ENCODE measurements at regions not wholly inside any gene's neighbourhood (a gene's known extent, or its start where the extent isn't known, plus 50 kb on each side); places are given as distances from the start of the nearest gene placed in this dataset.

- Histone ChIP-seq H3K4me3 (ENCODE audit: low read length) (no peak overlapping the region), H3K36me3 (ENCODE audit: insufficient read depth, low read length) (no peaks in the 10 kb centered on the region), H3K9me3 (ENCODE audit: control insufficient read depth in 1 of 2, insufficient read depth in 1 of 2, low read length in 2 of 2) (peaks cover 0 to 10% of the 10 kb centered on the region in 2 experiments), H3K4me1 (ENCODE audit: insufficient read depth, low read length) (no peaks in the 10 kb centered on the region), H3K27ac (ENCODE audit: low read depth in 1 of 2, low read length in 2 of 2) (no peak overlapping the region), H3K27me3 (ENCODE audit: control insufficient read depth in 1 of 2, insufficient read depth in 2 of 2, low read length in 2 of 2) (no peaks in the 10 kb centered on the region)
- DNase-seq (no peak), ATAC-seq (ENCODE audit: poor library complexity) (no peak)
- ChIA-PET CTCF (interaction anchor here (1.7 kb wide), 1 partner anchor 18 kb away, joined by 3 read pairs; no protein-coding TSS in a partner anchor), POLR2A (no interaction called here)
- Mint-ChIP-seq H3K4me1 (ENCODE audit: low read depth) (no peaks in the 10 kb centered on the region), H3K4me3 (no peak overlapping the region), H3K27me3 (no peaks in the 10 kb centered on the region), H3K27ac (no peak overlapping the region), H3K36me3 (ENCODE audit: low read depth) (no peaks in the 10 kb centered on the region), H3K9me3 (peaks cover under 1% of the 10 kb centered on the region)
- intact Hi-C loops (cut with DNase I, micrococcal nuclease), result no loop called here
- no peak for TF ChIP-seq CTCF (IDR thresholded peaks at IDR 0.05)
Measured at GRCh38 chr20:52724541-52724940, 247.6 kb upstream of the TSHZ2 start.

GRCh38 chr20:52722926-52723688 lies 249.1 kb upstream of the TSHZ2 start:
- DNase-seq, result no peak
- Histone ChIP-seq H3K27ac (ENCODE audit: low read depth in 1 of 2, low read length in 2 of 2) (no peak overlapping the region), H3K9me3 (ENCODE audit: control insufficient read depth in 1 of 2, insufficient read depth in 1 of 2, low read length in 2 of 2) (peaks cover 0 to 3% of the 10 kb centered on the region in 2 experiments), H3K27me3 (ENCODE audit: control insufficient read depth in 1 of 2, insufficient read depth in 2 of 2, low read length in 2 of 2) (no peaks in the 10 kb centered on the region), H3K4me1 (ENCODE audit: insufficient read depth, low read length) (no peaks in the 10 kb centered on the region), H3K36me3 (ENCODE audit: insufficient read depth, low read length) (no peaks in the 10 kb centered on the region), H3K4me3 (ENCODE audit: low read length) (no peak overlapping the region)
- intact Hi-C loops (cut with DNase I, micrococcal nuclease), result no loop called here
- CTCF ChIA-PET, result interaction anchor here (1.7 kb wide), 1 partner anchor 20 kb away, joined by 3 read pairs; no protein-coding TSS in a partner anchor
- TF ChIP-seq CTCF (IDR thresholded peaks at IDR 0.05), result no peak
- Mint-ChIP-seq H3K36me3 (ENCODE audit: low read depth) (no peaks in the 10 kb centered on the region), H3K9me3 (no peaks in the 10 kb centered on the region), H3K4me1 (ENCODE audit: low read depth) (no peaks in the 10 kb centered on the region), H3K27ac (no peak overlapping the region), H3K4me3 (no peak overlapping the region), H3K27me3 (no peaks in the 10 kb centered on the region)
- POLR2A ChIA-PET, result no interaction called here
- no peak for ATAC-seq (ENCODE audit: poor library complexity)

- no peak for ATAC-seq (ENCODE audit: poor library complexity)
- H3K27ac Mint-ChIP-seq, result no peak overlapping the region
- no peak overlapping the region for H3K4me3 Mint-ChIP-seq
- no peak for DNase-seq
- no peak for TF ChIP-seq CTCF (IDR thresholded peaks at IDR 0.05)
- H3K9me3 Mint-ChIP-seq, result no peaks in the 10 kb centered on the region
- no peaks in the 10 kb centered on the region for H3K36me3 Mint-ChIP-seq (ENCODE audit: low read depth)
- no peak overlapping the region for H3K27ac ChIP-seq (ENCODE audit: low read depth in 1 of 2, low read length in 2 of 2)
- H3K27me3 Mint-ChIP-seq, result no peaks in the 10 kb centered on the region
- no peaks in the 10 kb centered on the region for H3K27me3 ChIP-seq (ENCODE audit: control insufficient read depth in 1 of 2, insufficient read depth in 2 of 2, low read length in 2 of 2)
- no peak overlapping the region for H3K4me3 ChIP-seq (ENCODE audit: low read length)
- no peaks in the 10 kb centered on the region for H3K4me1 Mint-ChIP-seq (ENCODE audit: low read depth)
- no peaks in the 10 kb centered on the region for H3K4me1 ChIP-seq (ENCODE audit: insufficient read depth, low read length)
- no peaks in the 10 kb centered on the region for H3K9me3 ChIP-seq (ENCODE audit: control insufficient read depth in 1 of 2, insufficient read depth in 1 of 2, low read length in 2 of 2)
- no peaks in the 10 kb centered on the region for H3K36me3 ChIP-seq (ENCODE audit: insufficient read depth, low read length)
- ChIA-PET POLR2A (no interaction called here), CTCF (no interaction called here)
- intact Hi-C loops (cut with DNase I, micrococcal nuclease), result no loop called here
Measured at GRCh38 chr20:52708137-52708536, 264.0 kb upstream of the TSHZ2 start.
